BJ (cell line): ENCODE measurements at regions not wholly inside any gene's neighbourhood (a gene's known extent, or its start where the extent isn't known, plus 50 kb on each side); places are given as distances from the start of the nearest gene placed in this dataset.

Experiments
- CTCF ChIA-PET: fragments of 350-600 bp; formaldehyde crosslinking; extraction: SDS; loops from one replicate; lab custom pipeline; 2021; ENCODE audit warnings: antibody characterized with exemption, inconsistent platforms; lab: Yijun Ruan, JAX
- POLR2A ChIA-PET: fragments of 300-600 bp; sonication (Branson Sonifier 250); formaldehyde crosslinking; extraction: SDS; loops from one replicate; lab custom pipeline; 2021; ENCODE audit warnings: antibody characterized with exemption; lab: Charles Lee
- DNase-seq: peaks from one replicate; pipeline ENCODE4 v3.0.0-alpha.2; 2011; ENCODE audit warnings: low read depth
- H3K27me3 ChIP-seq: 2 replicates; pipeline ENCODE4 v1.6.0; 2011; ENCODE audit warnings: low read length; ENCODE audit not compliant: control insufficient read depth, insufficient read depth
- H3K36me3 ChIP-seq: 2 replicates; pipeline ENCODE4 v1.5.1; 2011; ENCODE audit warnings: low read length; ENCODE audit not compliant: control insufficient read depth, insufficient read depth
- H3K4me3 ChIP-seq: 2 replicates; pipeline ENCODE4 v1.5.1; 2011; ENCODE audit warnings: low read depth, mild to moderate bottlenecking, control low read depth, low read length
- CTCF ChIP-seq: IDR thresholded peaks from 2 replicates; pipeline ENCODE4 v1.5.1; 2011; ENCODE audit warnings: low read depth, mild to moderate bottlenecking, control low read depth, inconsistent platforms, low read length, moderate library complexity; ENCODE audit not compliant: insufficient read depth

GRCh38 chr18:10234912-10235660, 219.3 kb upstream of the APCDD1 start:
- CTCF ChIA-PET, result no interaction called here
- POLR2A ChIA-PET, result no interaction called here
- Histone ChIP-seq H3K27me3 (no peaks in the 10 kb centered on the region), H3K4me3 (no peak overlapping the region), H3K36me3 (no peaks in the 10 kb centered on the region)
- DNase-seq, result peak; percentile 68
- TF ChIP-seq CTCF, result no peak

GRCh38 chr18:10235661-10235952, 218.8 kb upstream of the APCDD1 start:
- POLR2A ChIA-PET, result no interaction called here
- no peaks in the 10 kb centered on the region for H3K27me3 ChIP-seq
- no peak overlapping the region for H3K4me3 ChIP-seq
- no peaks in the 10 kb centered on the region for H3K36me3 ChIP-seq
- CTCF ChIA-PET, result no interaction called here
- no peak for TF ChIP-seq CTCF
- DNase-seq, result no peak

GRCh38 chr18:10239103-10239502, 215.3 kb upstream of the APCDD1 start:
- Histone ChIP-seq H3K27me3 (no peaks in the 10 kb centered on the region), H3K4me3 (no peak overlapping the region), H3K36me3 (no peaks in the 10 kb centered on the region)
- TF ChIP-seq CTCF, result no peak
- ChIA-PET CTCF (interaction anchor here (1.0 kb wide), 1 partner anchor 223 kb away, joined by 3 read pairs; no protein-coding TSS in a partner anchor), POLR2A (no interaction called here)
- DNase-seq, result no peak

GRCh38 chr18:10239991-10240634, 214.3 kb upstream of the APCDD1 start:
- no peak for TF ChIP-seq CTCF
- no peaks in the 10 kb centered on the region for H3K36me3 ChIP-seq
- no peak for DNase-seq
- no peak overlapping the region for H3K4me3 ChIP-seq
- ChIA-PET CTCF (no interaction called here), POLR2A (no interaction called here)
- H3K27me3 ChIP-seq, result no peaks in the 10 kb centered on the region

- POLR2A ChIA-PET, result no interaction called here
- Histone ChIP-seq H3K36me3 (no peaks in the 10 kb centered on the region), H3K4me3 (no peak overlapping the region), H3K27me3 (no peaks in the 10 kb centered on the region)
- DNase-seq, result no peak
- TF ChIP-seq CTCF, result no peak
- CTCF ChIA-PET, result no interaction called here
These were observed 213.5 kb upstream of the APCDD1 start for GRCh38 chr18:10240973-10241372.
